ENCODE measurements at regions not wholly inside any gene's neighbourhood (a gene's known extent, or its start where the extent isn't known, plus 50 kb on each side); places are given as distances from the start of the nearest gene placed in this dataset.
"Not testable (repeated sequence)": the region's sequence is repeated elsewhere in the genome, so short reads cannot be mapped to it uniquely, and the experiment has no call there.

GRCh38 chr2:120539937-120540718 is 194.2 kb downstream of the INHBB start:
- no peak for DNase-seq

GRCh38 chr2:120540719-120541552 is 194.7 kb upstream of the GLI2 start:
- DNase-seq = no peak

- no peak for DNase-seq
Observed at GRCh38 chr2:120541553-120541932, 194.1 kb upstream of the GLI2 start.

GRCh38 chr2:120541972-120542670 is 193.5 kb upstream of the GLI2 start:
- DNase-seq = no peak

GRCh38 chr2:120542911-120543527 is 192.6 kb upstream of the GLI2 start:
- DNase-seq = no peak

- DNase-seq = no peak
Observed at GRCh38 chr2:120543899-120544298, 191.8 kb upstream of the GLI2 start.

- no peak for DNase-seq
Observed at GRCh38 chr2:120544522-120544921, 191.1 kb upstream of the GLI2 start.

GRCh38 chr2:120545007-120545406 is 190.7 kb upstream of the GLI2 start:
- not testable (repeated sequence) for DNase-seq

GRCh38 chr2:120545521-120546047 is 190.1 kb upstream of the GLI2 start:
- DNase-seq = no peak

- DNase-seq = no peak
Observed at GRCh38 chr2:120546048-120546864, 189.4 kb upstream of the GLI2 start.

GRCh38 chr2:120546865-120547390 is 188.7 kb upstream of the GLI2 start:
- DNase-seq = no peak

- DNase-seq = no peak
Observed at GRCh38 chr2:120547662-120548061, 188.0 kb upstream of the GLI2 start.

GRCh38 chr2:120548627-120549608 is 186.8 kb upstream of the GLI2 start:
- DNase-seq = no peak

- DNase-seq = no peak
Observed at GRCh38 chr2:120549841-120550240, 185.8 kb upstream of the GLI2 start.

GRCh38 chr2:120550282-120550681 is 185.4 kb upstream of the GLI2 start:
- DNase-seq = no peak

GRCh38 chr2:120550893-120551446 is 184.7 kb upstream of the GLI2 start:
- no peak for DNase-seq

GRCh38 chr2:120551522-120551921 is 184.1 kb upstream of the GLI2 start:
- no peak for DNase-seq

- DNase-seq = no peak
Observed at GRCh38 chr2:120552079-120552478, 183.6 kb upstream of the GLI2 start.

- no peak for DNase-seq
Observed at GRCh38 chr2:120552800-120553481, 182.7 kb upstream of the GLI2 start.
